SK-N-MC (cell line): ENCODE measurements at regions not wholly inside any gene's neighbourhood (a gene's known extent, or its start where the extent isn't known, plus 50 kb on each side); places are given as distances from the start of the nearest gene placed in this dataset.
A peak's percentile ranks its signal among the peaks of the same experiment; 100 is the strongest.

Source experiments
- DNase-seq: peaks from one replicate; pipeline ENCODE4 v3.0.0-alpha.2; 2011; ENCODE audit warnings: low read depth, low spot score
- H3K27ac ChIP-seq: fragments of 200-600 bp; sonication (generic); 2 replicates; pipeline ENCODE4 v1.5.1; 2016; ENCODE audit warnings: mixed run types
- H3K36me3 ChIP-seq: fragments of 200-600 bp; sonication (generic); 2 replicates; pipeline ENCODE4 v1.6.1; 2017; ENCODE audit warnings: antibody characterized with exemption, low read length, mixed read lengths; ENCODE audit not compliant: insufficient read depth
- H3K4me3 ChIP-seq: fragments of 200-600 bp; sonication (generic); 2 replicates; pipeline ENCODE4 v1.5.1; 2016
- H3K9ac ChIP-seq: fragments of 200-600 bp; sonication (generic); 2 replicates; pipeline ENCODE4 v1.8.0; 2017; ENCODE audit warnings: mixed run types, mixed read lengths; ENCODE audit not compliant: insufficient read length
- H3K9me3 ChIP-seq: fragments of 200-600 bp; sonication (generic); 2 replicates; pipeline ENCODE4 v1.6.1; 2017; ENCODE audit warnings: low read depth, mild to moderate bottlenecking, antibody characterized with exemption, low read length, moderate library complexity, mixed read lengths
- EZH2 ChIP-seq: fragments of 200-600 bp; sonication (generic); IDR thresholded peaks from one replicate; pipeline ENCODE4 v1.6.1; 2017; ENCODE audit warnings: antibody characterized with exemption
- FOXP2 ChIP-seq: optimal IDR thresholded peaks from 2 replicates; pipeline ENCODE3; 2011; ENCODE audit warnings: mild to moderate bottlenecking, moderate library complexity; ENCODE audit not compliant: insufficient read depth; ENCODE audit errors: extremely low read length, control extremely low read depth
- POLR2AphosphoS5 ChIP-seq: IDR thresholded peaks from 2 replicates; pipeline ENCODE4 v1.6.1; 2012; ENCODE audit warnings: mild to moderate bottlenecking, low read depth, low read length, borderline replicate concordance

DNA sequence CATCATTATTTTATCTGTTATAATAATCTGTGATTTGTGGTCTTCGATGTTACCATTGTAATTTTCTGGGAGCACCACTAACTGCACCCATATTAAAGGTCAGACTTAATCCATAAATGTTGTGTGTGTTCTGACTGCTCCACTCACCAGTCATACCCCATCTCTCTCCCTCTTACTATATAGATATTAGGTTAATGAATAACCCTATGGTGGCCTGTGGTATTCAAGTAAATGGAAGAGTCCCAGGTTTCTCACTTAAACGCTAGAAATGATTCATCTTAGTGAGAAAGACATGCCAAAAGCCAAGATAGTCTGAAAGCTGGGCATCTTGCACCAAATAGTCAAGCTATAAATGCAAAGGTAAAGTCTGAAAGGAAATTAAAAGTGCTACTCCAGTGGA, 1358.5 kb downstream of the ROBO2 start:
- H3K4me3 ChIP-seq = no peak overlapping the region
- no peak overlapping the region for H3K27ac ChIP-seq
- no peaks in the 10 kb centered on the region for H3K9me3 ChIP-seq
- H3K36me3 ChIP-seq = no peaks in the 10 kb centered on the region
- TF ChIP-seq POLR2AphosphoS5 (no peak), FOXP2 (no peak), EZH2 (no peak)
- no peak for DNase-seq
- H3K9ac ChIP-seq = no peak overlapping the region

DNA sequence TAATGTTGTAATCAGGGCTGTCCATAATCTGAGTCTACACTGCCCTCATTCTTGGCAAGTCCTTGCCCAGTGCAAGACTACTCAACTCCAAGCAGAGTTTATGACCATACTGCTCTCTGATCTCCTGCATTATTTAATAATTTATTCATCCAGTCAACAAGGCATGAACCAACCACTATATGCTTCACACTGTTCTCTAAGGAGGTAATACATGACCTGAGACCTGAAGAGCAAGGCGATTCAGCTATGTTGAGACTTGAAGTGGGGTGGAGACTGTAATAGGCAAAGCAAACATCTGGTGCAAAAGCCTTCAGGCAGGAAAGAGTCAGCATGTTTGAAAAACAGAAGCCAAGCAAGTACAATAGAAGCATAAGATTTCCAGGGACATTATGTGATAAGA, 1362.8 kb downstream of the ROBO2 start:
- no peaks in the 10 kb centered on the region for H3K36me3 ChIP-seq
- no peak overlapping the region for H3K4me3 ChIP-seq
- H3K9ac ChIP-seq = no peak overlapping the region
- no peak for DNase-seq
- TF ChIP-seq POLR2AphosphoS5 (no peak), FOXP2 (no peak), EZH2 (no peak)
- H3K27ac ChIP-seq = no peak overlapping the region
- no peaks in the 10 kb centered on the region for H3K9me3 ChIP-seq

DNA sequence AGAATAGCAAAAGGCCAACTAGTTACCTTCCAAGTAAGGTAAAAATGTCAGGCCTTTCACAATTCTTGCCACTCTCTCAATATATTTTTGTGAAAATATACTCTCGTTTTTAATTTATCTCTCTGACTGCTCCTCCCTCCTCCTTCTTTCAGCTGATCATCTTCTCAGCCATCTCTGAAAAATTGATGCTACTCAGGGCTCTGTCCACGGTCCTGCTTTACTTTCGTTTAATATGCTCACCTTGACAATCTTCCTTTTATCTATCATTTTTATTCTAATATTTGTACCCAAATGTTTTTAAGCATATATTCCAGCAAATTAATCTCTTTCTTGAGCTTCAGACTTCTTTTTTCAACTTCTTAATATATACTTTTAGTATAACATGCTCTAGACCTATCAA, 1362.1 kb downstream of the ROBO1 start:
- H3K36me3 ChIP-seq = no peaks in the 10 kb centered on the region
- TF ChIP-seq FOXP2 (no peak), EZH2 (no peak), POLR2AphosphoS5 (no peak)
- no peak overlapping the region for H3K9ac ChIP-seq
- no peak overlapping the region for H3K4me3 ChIP-seq
- no peak overlapping the region for H3K27ac ChIP-seq
- DNase-seq = no peak
- H3K9me3 ChIP-seq = no peaks in the 10 kb centered on the region

DNA sequence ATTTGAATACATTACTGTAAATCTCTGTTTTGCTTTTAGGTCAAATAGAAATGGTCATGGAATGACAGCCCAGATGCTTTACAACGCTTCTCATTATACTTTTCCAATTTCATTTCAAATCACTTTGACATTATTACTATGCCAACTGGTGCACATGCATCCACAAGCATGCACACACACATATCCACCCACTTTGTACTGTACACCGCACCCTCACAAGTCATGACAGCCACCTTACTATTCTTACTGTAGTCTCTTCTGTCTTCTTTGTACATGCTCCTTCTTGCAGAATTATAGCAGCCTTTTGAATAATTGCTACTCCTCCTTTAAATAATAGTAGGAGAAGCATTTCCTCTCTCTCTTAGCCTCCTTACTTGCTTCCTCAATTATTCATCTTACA, 1361.4 kb downstream of the ROBO1 start:
- DNase-seq = no peak

DNA sequence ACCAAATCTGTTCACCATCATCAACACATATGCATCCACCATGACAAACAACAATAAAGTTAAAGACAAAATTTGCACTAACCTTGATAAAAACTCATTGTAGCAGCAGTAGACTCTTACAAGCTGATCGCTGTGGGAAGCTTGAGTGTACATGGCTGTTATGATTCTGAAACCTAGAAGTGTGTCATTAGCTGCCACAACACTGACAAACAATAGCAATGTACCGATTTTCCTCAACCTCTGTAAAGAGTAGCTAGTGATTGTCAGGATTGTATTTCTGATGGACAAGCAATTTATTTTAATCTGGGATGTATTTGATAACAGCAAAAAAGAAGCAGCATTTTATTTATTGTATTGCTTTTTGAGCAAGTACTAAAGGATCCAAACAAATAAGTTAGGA, 1357.7 kb downstream of the ROBO1 start:
- H3K27ac ChIP-seq = no peak overlapping the region
- H3K36me3 ChIP-seq = no peaks in the 10 kb centered on the region
- no peak for DNase-seq
- H3K4me3 ChIP-seq = no peak overlapping the region
- TF ChIP-seq FOXP2 (no peak), EZH2 (no peak), POLR2AphosphoS5 (no peak)
- no peak overlapping the region for H3K9ac ChIP-seq
- no peaks in the 10 kb centered on the region for H3K9me3 ChIP-seq

More for the DNA sequence above, 1361.4 kb downstream of the ROBO1 start:
- H3K36me3 ChIP-seq = no peaks in the 10 kb centered on the region
- no peaks in the 10 kb centered on the region for H3K9me3 ChIP-seq
- no peak overlapping the region for H3K9ac ChIP-seq
- H3K27ac ChIP-seq = no peak overlapping the region
- no peak for TF ChIP-seq FOXP2
- no peak for TF ChIP-seq EZH2
- no peak for TF ChIP-seq POLR2AphosphoS5
- H3K4me3 ChIP-seq = no peak overlapping the region

DNA sequence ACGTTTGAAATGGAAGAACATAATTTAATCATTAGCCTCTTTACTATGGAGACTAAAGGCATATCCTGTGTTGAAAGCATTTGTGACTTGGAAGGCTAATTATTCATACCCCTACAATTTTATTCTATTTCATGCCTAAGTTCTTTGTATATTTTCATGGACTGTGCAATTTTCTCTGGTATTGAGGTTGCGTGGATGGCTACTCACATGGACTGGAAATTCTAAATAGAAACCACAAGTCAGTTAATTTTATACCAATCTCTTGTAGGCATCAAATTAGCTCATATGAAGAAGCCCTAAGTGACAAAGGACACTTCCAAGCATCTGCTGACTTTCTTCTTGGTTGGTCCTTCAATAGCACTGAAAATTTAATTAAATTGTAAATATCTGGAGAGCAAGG, 1353.5 kb downstream of the ROBO1 start:
- DNase-seq = no peak
- H3K36me3 ChIP-seq = no peaks in the 10 kb centered on the region
- H3K9me3 ChIP-seq = no peaks in the 10 kb centered on the region
- H3K9ac ChIP-seq = no peak overlapping the region
- no peak overlapping the region for H3K4me3 ChIP-seq
- TF ChIP-seq POLR2AphosphoS5 = no peak
- no peak overlapping the region for H3K27ac ChIP-seq

DNA sequence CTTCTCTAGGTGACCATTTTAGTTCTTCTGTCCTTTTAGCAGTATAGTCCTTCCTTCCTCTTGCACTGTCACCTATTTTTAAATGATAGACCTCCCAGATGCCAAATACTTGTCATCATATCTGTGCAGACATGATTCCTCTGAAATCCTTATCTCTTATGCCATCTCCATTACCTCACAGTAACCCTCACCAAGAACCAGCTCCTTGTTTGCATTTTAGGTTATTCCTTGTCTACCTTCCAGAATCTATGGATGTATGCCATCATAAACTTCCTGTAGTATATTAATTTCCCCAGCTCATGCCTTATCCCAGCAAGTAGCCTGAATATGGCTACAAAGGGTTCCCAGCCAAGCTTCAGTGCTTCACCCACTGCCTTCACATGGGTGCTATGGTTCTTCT, 1347.2 kb downstream of the ROBO1 start:
- Histone ChIP-seq H3K9me3 (no peaks in the 10 kb centered on the region), H3K27ac (no peak overlapping the region), H3K9ac (no peak overlapping the region), H3K36me3 (no peaks in the 10 kb centered on the region), H3K4me3 (no peak overlapping the region)
- TF ChIP-seq POLR2AphosphoS5 (no peak), EZH2 (no peak), FOXP2 (no peak)
- no peak for DNase-seq

DNA sequence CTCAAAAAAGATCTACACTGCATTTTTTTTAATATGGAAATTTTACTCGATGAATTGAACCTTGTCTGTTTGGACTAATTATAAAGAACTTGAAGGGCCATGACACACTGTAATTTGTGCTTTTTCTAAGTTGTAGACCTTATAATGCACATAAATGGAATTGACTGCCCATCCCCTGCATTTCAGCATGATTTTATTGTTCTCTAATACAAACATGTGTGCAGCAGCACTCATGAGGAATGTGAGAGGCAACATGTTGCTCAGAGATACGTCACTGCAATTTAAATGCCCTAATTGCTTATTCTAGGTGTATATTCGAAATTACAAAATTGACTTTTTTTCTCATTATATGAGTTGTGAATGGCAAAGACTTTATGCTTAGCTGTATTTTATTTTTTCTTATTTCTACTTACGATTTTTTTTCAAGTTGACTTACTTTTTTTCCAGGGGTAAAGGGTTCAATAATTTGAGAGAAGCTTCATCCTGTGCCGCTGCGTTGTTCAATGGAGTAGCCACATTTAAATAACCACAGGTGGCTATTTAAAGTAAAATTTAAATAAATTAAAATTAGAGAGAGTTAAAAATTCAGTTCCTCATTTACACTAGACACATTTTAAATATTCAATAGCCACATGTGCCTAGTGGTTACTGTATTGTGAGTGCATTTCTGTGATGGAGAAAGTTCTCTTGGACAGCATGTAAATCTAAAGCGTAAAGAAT, 1346.4 kb downstream of the ROBO1 start:
- Histone ChIP-seq H3K9ac (no peak overlapping the region), H3K27ac (no peak overlapping the region), H3K4me3 (no peak overlapping the region), H3K36me3 (no peaks in the 10 kb centered on the region), H3K9me3 (no peaks in the 10 kb centered on the region)
- TF ChIP-seq FOXP2 (no peak), EZH2 (no peak)
- DNase-seq = no peak

DNA sequence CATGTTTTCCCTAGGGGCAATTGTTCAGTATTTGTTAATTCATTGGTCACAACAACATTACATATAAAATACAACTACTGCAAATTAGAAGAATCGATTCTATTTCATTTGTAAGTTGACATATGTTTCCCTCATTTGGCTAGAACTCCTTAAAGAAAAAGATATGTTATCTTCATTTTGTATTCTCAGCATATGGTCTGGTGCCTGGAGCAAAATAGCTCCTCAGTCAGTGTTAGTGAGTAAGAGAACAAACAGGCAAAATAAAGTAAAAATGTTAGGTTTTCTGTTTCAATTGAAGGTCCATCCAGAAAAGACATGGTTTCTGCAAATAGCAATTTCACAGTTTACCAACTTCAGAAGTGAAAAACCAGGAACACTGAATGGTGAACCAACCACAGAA, 1343.1 kb downstream of the ROBO1 start:
- DNase-seq = no peak
- H3K36me3 ChIP-seq = no peaks in the 10 kb centered on the region
- no peaks in the 10 kb centered on the region for H3K9me3 ChIP-seq
- no peak overlapping the region for H3K4me3 ChIP-seq
- TF ChIP-seq EZH2 = no peak
- TF ChIP-seq POLR2AphosphoS5 = no peak
- no peak for TF ChIP-seq FOXP2
- no peak overlapping the region for H3K9ac ChIP-seq
- H3K27ac ChIP-seq = 0 out of 2 replicates have a peak overlapping the region, but pooled peaks have one; percentile 9
